HG02571 (cell line): ENCODE measurements at regions not wholly inside any gene's neighbourhood (a gene's known extent, or its start where the extent isn't known, plus 50 kb on each side); places are given as distances from the start of the nearest gene placed in this dataset.

Experiments used
- ATAC-seq: cut with Tn5 transposase; IDR thresholded peaks from one replicate; pipeline ENCODE4 v1.9.1; 2021; ENCODE audit warnings: mild to moderate bottlenecking, moderate library complexity; ENCODE audit not compliant: unreplicated experiment

DNA sequence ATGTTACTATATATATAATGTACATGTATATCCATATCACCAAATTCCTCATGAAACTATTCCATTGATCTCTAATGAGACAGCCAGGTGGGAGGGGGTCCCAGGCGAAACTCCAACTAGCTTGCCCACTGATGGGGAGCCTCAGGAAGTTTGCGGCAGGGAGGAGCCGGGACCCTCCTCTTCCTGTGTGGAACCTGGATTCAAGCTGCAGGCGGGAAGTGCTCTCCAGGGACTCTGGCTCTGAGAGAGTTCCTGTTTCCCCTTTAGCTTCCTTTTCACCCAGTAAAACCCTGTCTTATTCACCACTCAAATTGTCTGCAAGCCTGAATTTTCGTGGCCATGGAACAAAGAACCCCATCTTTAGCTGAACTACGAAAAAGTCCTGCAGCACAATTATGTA is 152.2 kb downstream of the OPN5 start:
- no peak for ATAC-seq

DNA sequence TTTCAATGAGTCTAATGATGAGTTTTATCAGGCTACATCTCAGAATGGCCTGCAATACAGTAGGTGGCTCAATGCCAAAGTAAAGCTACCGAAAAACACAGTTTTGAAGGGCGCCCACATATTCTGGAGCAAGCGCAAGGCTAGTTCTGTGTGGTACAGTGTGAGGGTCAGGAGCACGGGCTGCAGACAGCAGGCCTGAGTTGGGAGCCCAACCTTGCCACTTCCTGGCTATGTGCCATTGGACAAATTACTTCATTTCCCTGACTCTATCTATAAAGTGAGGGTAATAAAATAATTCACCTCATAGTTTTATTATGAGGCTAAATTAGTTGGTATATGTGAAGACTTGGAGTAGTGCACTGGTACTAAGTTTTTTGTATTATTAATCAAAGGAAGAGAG is 150.7 kb downstream of the OPN5 start:
- no peak for ATAC-seq

DNA sequence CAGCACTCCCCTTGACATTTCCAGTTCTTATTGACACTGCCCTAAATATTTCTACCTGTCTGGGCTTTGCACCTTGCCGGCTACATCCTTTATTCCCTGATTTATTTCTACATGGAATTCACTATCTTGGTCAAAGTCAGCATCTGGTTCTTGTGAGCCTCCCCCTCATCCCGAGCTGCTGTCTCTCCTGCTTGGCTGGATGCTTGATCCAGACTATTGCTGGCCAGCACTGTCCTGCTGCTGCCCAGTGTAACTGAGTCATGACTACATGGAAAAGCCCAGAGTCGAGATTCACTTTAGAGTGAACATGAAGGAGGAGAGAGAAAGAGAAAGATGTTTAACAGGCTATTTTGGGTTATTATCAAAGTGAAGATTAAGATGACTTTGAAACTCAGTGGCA is 142.2 kb downstream of the OPN5 start:
- no peak for ATAC-seq

DNA sequence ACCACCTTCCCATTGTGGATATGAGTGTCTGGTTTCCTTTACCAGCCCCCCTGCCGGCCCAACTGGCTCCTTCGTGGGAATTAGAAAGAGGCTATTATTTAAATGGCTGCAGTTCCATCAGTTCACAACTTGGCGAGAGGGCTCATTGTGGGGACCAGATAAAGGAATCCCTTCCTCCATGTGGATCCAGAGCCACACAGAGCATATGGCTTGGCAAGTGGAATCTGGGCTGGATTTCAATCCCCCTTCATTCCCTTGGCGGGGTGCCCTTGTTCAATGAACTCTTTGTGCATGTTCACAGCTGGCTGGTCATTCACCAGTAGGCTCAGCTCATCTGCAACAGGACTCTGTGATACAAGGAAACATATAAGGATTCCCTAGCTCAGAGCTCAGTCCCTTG is 140.6 kb downstream of the OPN5 start:
- ATAC-seq, result no peak

DNA sequence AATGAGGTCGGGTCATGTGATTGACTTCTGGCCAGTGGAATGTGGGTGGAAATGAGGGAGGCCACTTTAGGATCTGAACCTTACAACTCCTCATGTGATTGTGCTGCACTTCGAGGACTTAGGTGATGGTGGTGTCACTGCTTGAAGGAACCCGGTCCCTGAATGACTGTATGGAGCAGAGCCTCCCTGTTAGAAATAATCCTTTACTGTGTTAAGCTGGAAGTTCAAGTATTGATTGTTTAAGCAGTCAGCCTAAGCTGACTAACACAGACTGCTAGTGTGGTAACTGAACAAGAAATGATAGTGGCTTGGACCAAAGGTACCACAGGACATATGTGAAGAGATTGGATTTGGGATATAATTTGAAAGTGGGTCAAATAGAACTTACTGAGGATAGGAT is 138.0 kb downstream of the OPN5 start:
- no peak for ATAC-seq

DNA sequence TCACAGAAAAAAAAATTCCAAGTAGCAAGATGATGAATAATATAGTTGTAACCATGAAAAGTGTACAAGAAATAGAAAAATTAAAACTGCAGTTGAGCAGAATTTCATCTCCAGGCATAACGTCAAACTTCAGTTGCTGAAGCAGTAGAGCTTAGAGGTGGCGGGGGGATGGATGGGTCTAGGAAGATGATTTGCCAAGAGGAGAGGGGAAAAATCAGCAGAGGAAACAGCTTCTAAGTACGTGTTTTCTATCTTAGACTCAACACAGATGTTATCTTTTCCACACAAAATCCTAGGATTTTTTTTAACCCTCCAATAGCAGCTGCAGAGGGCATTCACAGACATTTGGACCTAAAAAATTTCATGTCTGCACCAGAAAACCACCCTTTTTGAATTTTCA is 136.0 kb downstream of the OPN5 start:
- ATAC-seq, result no peak

DNA sequence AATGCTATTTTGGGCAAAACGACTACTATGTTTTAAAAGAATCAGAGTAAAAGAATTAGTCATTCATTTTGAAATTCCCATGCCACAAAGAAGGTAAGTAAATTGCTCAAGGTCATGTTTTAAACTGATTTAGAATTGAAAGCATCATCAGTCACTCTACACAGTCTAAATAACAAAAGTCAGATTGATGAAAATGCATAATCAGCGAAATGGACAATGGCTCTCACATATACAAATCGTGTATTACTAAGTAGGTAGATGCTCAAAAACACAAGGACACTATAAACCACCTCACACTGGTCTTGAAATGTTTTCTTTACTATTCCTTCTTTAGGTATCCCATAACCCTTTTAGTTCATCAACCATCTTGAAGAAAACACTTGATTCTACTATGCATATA is 135.4 kb downstream of the OPN5 start:
- no peak for ATAC-seq

DNA sequence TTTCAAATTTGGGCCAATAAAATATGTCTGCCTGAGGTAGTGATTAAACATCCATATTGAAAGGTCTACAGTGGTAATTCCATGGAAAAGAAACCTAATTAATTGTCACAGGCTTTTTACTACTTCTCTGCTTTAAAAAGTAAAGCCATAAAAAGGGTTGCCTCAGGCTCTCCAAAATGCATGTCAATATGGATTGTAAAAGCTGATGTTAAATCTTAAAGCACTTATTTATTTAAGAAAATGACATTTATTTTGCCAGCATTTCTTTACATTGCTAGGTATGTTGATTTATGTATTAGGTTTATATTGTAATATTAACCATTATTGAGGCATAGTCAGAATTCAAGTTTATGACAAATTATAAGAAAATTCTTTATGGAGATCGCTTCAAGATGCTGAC is 133.2 kb downstream of the OPN5 start:
- ATAC-seq, result no peak

DNA sequence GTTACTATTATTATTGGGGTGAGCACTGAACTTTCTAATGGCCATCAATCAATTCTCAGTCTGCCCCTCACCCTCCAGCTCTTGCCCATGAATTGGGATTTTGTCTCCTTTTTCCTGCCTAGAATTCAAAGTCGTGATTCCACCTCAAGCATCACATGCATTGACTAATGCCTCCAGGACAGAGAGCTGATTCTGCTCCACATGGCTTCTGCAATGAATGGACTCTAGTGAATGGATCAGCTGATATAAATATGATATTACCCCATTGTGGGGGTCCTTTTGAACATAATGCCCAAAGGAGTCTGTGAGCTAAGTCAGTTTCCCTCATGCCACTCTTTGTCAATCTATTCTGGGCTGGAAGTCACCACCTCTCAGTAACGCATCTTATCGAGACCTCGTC is 126.4 kb downstream of the OPN5 start:
- ATAC-seq, result no peak

DNA sequence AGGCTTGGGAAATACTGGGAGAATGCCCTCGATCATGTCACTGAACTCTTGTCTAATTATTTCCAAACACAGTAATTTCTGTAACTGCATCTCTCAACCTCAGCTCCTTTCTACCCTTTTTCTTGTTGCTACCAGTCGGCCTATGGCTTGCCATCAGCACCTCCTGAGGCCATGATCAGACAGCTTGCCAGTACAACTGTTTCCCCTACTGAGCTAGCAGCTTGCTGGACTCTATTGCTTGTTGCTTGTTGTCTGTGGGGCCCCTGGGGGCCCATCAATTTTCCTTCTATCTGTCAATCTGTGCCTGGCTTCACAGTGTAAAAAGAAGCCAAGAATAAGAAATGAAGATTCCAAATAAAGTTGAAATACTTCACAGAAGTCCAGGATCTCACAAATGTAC is 123.9 kb downstream of the OPN5 start:
- no peak for ATAC-seq

DNA sequence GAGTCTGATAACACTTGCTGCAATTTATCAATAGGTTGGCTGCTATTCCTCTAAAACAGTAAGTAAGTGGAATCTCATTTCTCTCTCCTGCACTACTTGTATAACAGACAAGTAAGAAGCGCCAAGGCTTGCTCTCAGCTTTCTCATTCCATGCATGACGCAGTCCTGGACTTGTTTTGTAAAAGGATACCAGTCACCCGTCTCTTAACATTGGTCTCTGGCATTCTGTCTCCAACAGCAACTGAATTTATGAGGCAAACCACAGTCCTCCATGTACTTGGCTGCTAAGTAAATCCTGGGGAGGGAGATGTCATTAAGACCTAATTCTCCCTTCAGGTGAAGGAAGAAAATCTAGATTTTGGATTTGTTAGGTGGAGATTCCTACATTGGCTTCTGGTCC is 115.4 kb downstream of the OPN5 start:
- no peak for ATAC-seq

DNA sequence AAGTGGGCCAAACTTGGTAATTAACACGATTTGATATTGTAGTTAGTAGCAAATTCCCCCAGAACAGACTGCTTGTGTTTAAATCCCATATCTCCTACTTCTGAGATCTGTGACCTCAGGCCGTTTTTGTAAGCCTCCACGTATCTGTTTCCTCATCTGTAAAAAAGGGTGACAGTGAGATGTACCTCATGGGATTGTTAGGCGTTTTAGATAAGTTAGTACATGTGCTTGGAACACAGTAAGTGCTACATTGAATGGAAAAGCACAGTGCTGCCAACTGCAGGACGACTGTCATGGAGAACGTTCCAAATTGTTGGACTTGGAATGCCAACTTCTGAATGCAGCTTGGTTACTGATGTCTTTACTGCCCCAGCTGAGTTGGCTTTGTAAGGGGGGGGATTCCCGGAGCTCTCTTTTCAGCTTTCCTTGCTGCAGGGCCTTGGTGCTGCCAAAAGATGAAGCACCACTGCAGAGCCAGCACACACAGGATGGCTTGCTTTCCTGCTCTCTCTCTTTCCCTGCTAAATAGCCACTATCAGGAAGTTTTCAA is 108.6 kb downstream of the OPN5 start:
- no peak for ATAC-seq

DNA sequence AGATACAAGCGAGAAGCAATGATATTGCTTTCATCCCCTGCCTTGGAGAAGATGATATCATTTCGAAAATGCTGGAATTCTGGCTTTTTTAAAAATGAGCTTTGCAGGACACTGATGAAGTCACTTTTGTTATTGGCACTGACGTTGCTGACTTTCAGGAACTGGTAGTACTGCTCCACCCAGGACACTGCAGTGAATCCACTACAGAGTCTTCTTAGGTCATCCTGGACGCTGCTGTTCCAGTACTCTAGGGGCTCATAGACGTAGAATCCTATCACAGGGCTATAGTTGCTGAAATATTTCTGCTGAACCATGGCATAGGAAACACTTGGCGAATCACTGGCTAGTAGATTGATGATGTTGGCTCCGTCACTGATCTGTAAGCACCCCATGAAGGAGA is 97.2 kb downstream of the OPN5 start:
- no peak for ATAC-seq
